SK-N-SH treated with all-trans-retinoic acid at 6 μM for 48 hours (cell line): ENCODE measurements at regions not wholly inside any gene's neighbourhood (a gene's known extent, or its start where the extent isn't known, plus 50 kb on each side); places are given as distances from the start of the nearest gene placed in this dataset.

Experiments
- CREB5 ChIP-seq: fragments of 250-450 bp; sonication (Bioruptor Pico); IDR thresholded peaks from 2 replicates; pipeline ENCODE4 v1.5.1; 2020; ENCODE audit warnings: low read depth, mild to moderate bottlenecking, moderate library complexity
- GLIS3 ChIP-seq: fragments of 250-450 bp; sonication (Bioruptor Pico); IDR thresholded peaks from 2 replicates; pipeline ENCODE4 v1.5.0; 2020; ENCODE audit warnings: mild to moderate bottlenecking, moderate library complexity
- ISL1 ChIP-seq: fragments of 250-450 bp; sonication (Bioruptor Pico); IDR thresholded peaks from 2 replicates; pipeline ENCODE4 v2.1.2; 2022; ENCODE audit warnings: mild to moderate bottlenecking, moderate library complexity
- OSR1 ChIP-seq: fragments of 250-450 bp; sonication (Bioruptor Pico); IDR thresholded peaks from 2 replicates; pipeline ENCODE4 v1.8.0; 2022; ENCODE audit warnings: moderate library complexity, mild to moderate bottlenecking, inconsistent platforms
- PATZ1 ChIP-seq: fragments of 250-450 bp; sonication (Bioruptor Pico); IDR thresholded peaks from 2 replicates; pipeline ENCODE4 v1.8.0; 2020; ENCODE audit warnings: mild to moderate bottlenecking, moderate library complexity, borderline replicate concordance
- ZFP30 ChIP-seq: fragments of 450-650 bp; formaldehyde crosslinking; IDR thresholded peaks from 2 replicates; pipeline ENCODE4 v1.5.0; 2022; ENCODE audit warnings: mild to moderate bottlenecking, moderate library complexity
- ZNF70 ChIP-seq: fragments of 450-650 bp; formaldehyde crosslinking; IDR thresholded peaks from 2 replicates; pipeline ENCODE4 v1.5.0; 2020; ENCODE audit warnings: mild to moderate bottlenecking, moderate library complexity
- ZNF8 ChIP-seq: fragments of 450-650 bp; formaldehyde crosslinking; IDR thresholded peaks from 2 replicates; pipeline ENCODE4 v1.5.0; 2020; ENCODE audit warnings: mild to moderate bottlenecking, moderate library complexity

GRCh38 chr3:148307443-148307843 lies 390.3 kb upstream of the AGTR1 start:
- TF ChIP-seq PATZ1: no peak
- TF ChIP-seq ZNF70 (CRISPR knock-in tag): no peak
- no peak for TF ChIP-seq GLIS3 (CRISPR knock-in tag)
- TF ChIP-seq ZFP30 (CRISPR knock-in tag): no peak
- TF ChIP-seq ZNF8 (CRISPR knock-in tag): no peak
- TF ChIP-seq CREB5 (CRISPR knock-in tag): no peak
- no peak for TF ChIP-seq OSR1
- TF ChIP-seq ISL1 (CRISPR knock-in tag): no peak
